Epithelial cell of proximal tubule (primary cell): ENCODE measurements at regions not wholly inside any gene's neighbourhood (a gene's known extent, or its start where the extent isn't known, plus 50 kb on each side); places are given as distances from the start of the nearest gene placed in this dataset.

ENCODE experiments used
- DNase-seq: peaks from one replicate; pipeline ENCODE4 v3.0.0-alpha.2; 2011; ENCODE audit warnings: low read depth
- H3K4me3 ChIP-seq: 2 replicates; pipeline ENCODE4 v1.5.1; 2011; ENCODE audit warnings: low read depth, mild to moderate bottlenecking, low read length
- TF ChIP-seq, protein P1 (sequence below): conservative IDR thresholded peaks from 2 replicates; pipeline ENCODE4 v1.5.1; 2012; ENCODE audit warnings: low read depth, mild to moderate bottlenecking, low read length

DNA sequence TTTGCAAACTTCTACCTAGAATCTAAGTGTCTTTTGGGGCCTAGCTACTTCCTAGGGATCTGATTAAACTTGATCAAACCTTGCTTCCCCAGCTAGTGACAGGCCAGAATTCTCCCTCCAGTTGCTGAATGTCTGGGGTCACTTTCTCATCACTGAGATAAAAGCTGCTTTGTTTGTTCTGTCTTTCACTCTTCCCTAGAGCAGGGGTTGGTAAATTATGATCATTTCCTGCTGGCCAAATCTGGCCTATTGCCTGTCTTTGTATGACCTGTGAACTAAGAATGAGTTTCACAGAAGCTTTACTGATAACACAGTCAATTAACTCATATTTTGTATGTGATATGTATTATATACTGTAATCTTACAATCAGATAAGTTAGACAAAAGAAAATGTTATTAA lies 157.8 kb upstream of the AADAT start:
- no peak overlapping the region for H3K4me3 ChIP-seq
- TF ChIP-seq, protein P1, sequence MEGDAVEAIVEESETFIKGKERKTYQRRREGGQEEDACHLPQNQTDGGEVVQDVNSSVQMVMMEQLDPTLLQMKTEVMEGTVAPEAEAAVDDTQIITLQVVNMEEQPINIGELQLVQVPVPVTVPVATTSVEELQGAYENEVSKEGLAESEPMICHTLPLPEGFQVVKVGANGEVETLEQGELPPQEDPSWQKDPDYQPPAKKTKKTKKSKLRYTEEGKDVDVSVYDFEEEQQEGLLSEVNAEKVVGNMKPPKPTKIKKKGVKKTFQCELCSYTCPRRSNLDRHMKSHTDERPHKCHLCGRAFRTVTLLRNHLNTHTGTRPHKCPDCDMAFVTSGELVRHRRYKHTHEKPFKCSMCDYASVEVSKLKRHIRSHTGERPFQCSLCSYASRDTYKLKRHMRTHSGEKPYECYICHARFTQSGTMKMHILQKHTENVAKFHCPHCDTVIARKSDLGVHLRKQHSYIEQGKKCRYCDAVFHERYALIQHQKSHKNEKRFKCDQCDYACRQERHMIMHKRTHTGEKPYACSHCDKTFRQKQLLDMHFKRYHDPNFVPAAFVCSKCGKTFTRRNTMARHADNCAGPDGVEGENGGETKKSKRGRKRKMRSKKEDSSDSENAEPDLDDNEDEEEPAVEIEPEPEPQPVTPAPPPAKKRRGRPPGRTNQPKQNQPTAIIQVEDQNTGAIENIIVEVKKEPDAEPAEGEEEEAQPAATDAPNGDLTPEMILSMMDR = no peak
- DNase-seq = no peak

DNA sequence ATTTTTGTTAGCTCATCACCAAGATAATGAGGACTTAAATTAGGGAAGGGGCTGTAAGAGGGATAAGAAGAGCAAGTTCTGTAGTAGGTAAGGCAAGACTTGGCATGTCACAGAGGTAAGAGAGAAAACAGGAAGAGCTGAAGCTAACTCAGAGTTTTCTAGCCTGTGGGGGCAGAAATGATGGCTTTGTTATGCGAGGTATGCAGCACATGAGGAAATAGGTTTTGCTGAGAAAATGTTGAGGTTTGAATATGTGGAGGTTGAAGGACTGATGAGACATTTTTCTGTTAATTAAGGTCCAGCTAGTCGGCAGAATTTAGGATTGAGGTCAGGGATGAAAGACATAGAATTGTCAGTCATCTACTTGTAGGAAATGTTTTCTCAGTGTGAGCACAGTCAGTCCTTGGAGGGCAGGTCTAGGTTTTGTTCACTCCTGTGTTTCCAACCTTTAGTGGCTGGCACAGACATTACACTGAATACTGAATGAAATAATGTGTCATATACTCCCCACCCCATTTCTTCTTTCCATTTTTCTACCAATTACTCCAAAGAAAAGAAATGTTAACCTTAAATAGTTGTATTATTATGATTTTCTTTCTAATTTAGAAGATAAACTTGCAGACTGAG lies 154.0 kb upstream of the AADAT start:
- TF ChIP-seq, protein P1 = no peak
- no peak for DNase-seq
- no peak overlapping the region for H3K4me3 ChIP-seq

DNA sequence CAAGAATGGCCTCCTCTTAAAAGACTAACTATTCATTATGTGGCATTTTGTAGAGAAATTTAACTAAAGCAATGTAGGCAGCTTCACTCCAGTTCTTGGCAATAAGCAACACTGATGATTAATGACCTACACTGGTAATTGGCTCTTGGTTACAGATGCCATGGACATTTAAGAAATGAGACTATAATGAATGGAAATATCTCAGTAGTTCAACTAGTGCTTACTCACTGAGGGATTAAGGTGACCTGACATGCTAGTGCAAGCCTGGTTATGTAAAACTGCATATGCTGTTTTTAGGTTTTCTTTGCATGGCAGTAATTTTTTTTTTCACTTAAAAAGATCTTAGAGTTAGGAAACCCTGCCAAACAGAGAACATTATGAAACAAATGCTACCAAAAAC lies 152.7 kb upstream of the AADAT start:
- TF ChIP-seq, protein P1 = no peak
- DNase-seq = no peak
- H3K4me3 ChIP-seq = no peak overlapping the region

DNA sequence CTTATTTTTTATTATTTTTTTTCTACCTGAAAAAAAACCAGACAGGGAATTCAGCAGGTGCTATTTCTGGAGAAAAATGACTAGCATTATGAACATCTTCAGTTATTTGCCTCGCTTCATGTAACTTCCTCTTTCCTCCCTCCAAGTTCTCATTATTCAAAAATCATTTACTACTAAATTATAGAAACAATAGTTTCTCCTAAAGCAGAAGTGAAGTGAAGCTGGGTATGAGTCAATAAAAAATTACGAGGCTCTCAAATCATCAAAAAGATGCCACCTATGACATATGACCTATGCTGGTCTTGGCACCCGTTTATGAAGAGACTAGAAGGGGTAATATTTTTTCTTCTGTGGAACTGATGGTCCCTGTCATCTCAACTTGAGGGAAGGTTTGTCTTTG lies 145.0 kb upstream of the AADAT start:
- no peak for DNase-seq
- H3K4me3 ChIP-seq = no peak overlapping the region
- TF ChIP-seq, protein P1 = no peak

DNA sequence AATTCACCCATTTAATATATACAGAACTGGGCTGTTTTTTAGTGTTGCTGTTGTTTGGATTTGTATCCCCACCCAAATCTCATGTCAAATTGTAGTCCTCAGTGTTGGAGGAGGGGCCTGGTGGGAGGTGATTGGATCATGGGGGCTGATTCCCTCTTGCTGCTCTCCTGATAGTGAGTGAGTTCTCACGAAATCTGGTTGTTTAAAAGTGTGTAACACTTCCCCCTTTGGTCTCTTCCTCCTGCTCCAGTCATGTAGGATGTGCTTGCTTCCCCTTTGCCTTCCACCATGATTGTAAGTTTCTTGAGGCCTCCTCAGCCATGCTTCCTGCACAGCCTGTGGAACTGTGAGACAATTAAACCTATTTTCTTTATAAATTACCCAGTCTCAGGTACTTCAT lies 141.6 kb upstream of the AADAT start:
- no peak overlapping the region for H3K4me3 ChIP-seq
- no peak for DNase-seq
- TF ChIP-seq, protein P1 = no peak

DNA sequence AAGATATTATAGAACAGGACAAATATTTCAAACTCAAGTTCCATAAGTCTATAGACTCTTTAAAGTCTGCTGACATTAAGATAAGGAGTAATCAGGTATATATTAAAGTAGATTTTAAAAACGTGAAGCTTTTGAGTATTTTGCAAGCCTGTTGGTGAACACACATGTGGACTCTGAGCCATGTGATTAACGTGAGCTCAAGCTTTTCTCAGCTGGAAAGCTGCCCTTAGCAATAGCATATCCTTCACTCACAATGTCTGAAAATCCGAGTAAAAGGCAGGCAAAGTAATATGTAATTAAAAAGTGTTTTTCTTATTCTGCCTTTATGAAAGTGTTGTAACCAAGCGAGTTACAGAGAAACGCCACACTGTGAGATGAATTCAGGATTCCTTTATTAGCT lies 140.5 kb upstream of the AADAT start:
- TF ChIP-seq, protein P1 = no peak

DNA sequence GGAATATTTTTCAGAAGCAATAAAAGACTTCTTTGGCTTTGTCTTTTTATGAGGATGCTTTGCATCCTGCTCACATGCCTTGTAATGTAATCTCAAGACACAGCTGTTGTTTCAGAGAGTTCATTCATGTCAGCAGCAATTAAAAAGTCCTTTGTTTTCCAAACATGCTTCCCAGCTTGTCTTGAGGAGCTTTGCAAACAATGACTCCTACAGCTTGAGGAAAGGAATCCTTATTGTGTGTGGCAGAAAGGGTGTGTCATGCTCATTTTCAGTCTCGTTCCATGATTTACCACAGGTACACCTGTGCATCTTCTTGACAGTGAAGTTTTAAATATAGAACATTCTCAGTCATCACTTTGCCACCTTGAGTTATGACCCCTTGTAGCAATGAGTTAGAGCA lies 139.2 kb upstream of the AADAT start:
- no peak overlapping the region for H3K4me3 ChIP-seq

More for the DNA sequence above, 140.5 kb upstream of the AADAT start:
- no peak overlapping the region for H3K4me3 ChIP-seq
- DNase-seq = no peak

More for the DNA sequence above, 139.2 kb upstream of the AADAT start:
- TF ChIP-seq, protein P1 = no peak
- no peak for DNase-seq
